ENCODE measurements at regions not wholly inside any gene's neighbourhood (a gene's known extent, or its start where the extent isn't known, plus 50 kb on each side); places are given as distances from the start of the nearest gene placed in this dataset.

- TF ChIP-seq CTCF (IDR thresholded peaks at IDR 0.05; ENCODE audit: low read depth, low read length) = no peak
- no peak for DNase-seq (ENCODE audit: extremely low read depth, low read depth)
These were observed 339.6 kb downstream of the NUF2 start for GRCh38 chr1:163661391-163661790.

GRCh38 chr1:163664671-163665335, 343.0 kb downstream of the NUF2 start:
- no peak for DNase-seq (ENCODE audit: extremely low read depth, low read depth)

GRCh38 chr1:163668472-163668871, 346.7 kb downstream of the NUF2 start:
- no peak for TF ChIP-seq CTCF (IDR thresholded peaks at IDR 0.05; ENCODE audit: low read depth, low read length)
- DNase-seq (ENCODE audit: extremely low read depth, low read depth) = no peak

More at GRCh38 chr1:163664671-163665335, 343.0 kb downstream of the NUF2 start:
- no peak for TF ChIP-seq CTCF (IDR thresholded peaks at IDR 0.05; ENCODE audit: low read depth, low read length)

- no peak for TF ChIP-seq CTCF (IDR thresholded peaks at IDR 0.05; ENCODE audit: low read depth, low read length)
- DNase-seq (ENCODE audit: extremely low read depth, low read depth) = no peak
These were observed 349.4 kb downstream of the NUF2 start for GRCh38 chr1:163670989-163671757.

GRCh38 chr1:163672976-163673758, 351.4 kb downstream of the NUF2 start:
- no peak for DNase-seq (ENCODE audit: extremely low read depth, low read depth)
- TF ChIP-seq CTCF (IDR thresholded peaks at IDR 0.05; ENCODE audit: low read depth, low read length) = no peak

- TF ChIP-seq CTCF (IDR thresholded peaks at IDR 0.05; ENCODE audit: low read depth, low read length) = no peak
- no peak for DNase-seq (ENCODE audit: extremely low read depth, low read depth)
These were observed 352.0 kb downstream of the NUF2 start for GRCh38 chr1:163673759-163674151.

- TF ChIP-seq CTCF (IDR thresholded peaks at IDR 0.05; ENCODE audit: low read depth, low read length) = no peak
- no peak for DNase-seq (ENCODE audit: extremely low read depth, low read depth)
These were observed 352.5 kb downstream of the NUF2 start for GRCh38 chr1:163674236-163674635.

Measured in AG09319 (cell line).